GM23248 (cell line): ENCODE measurements at regions not wholly inside any gene's neighbourhood (a gene's known extent, or its start where the extent isn't known, plus 50 kb on each side); places are given as distances from the start of the nearest gene placed in this dataset.

Source experiments
- DNase-seq: peaks from one replicate; pipeline ENCODE4 v3.0.0-alpha.2; 2015
- H2AFZ ChIP-seq: fragments of 200-600 bp; sonication (generic); 2 replicates; pipeline ENCODE4 v1.6.1; 2016; ENCODE audit warnings: antibody characterized with exemption
- H3F3A ChIP-seq: fragments of 200-600 bp; sonication (generic); 2 replicates; pipeline ENCODE4 v1.6.1; 2016; ENCODE audit warnings: mild to moderate bottlenecking, antibody characterized with exemption, mixed run types; ENCODE audit not compliant: insufficient read depth
- H3K27ac ChIP-seq: fragments of 200-600 bp; sonication (generic); 2 replicates; pipeline ENCODE4 v1.5.1; 2016; ENCODE audit warnings: mild to moderate bottlenecking
- H3K27me3 ChIP-seq: fragments of 200-600 bp; sonication (generic); replicated peaks from 2 replicates; pipeline ENCODE4 v1.6.1; 2016; ENCODE audit warnings: mild to moderate bottlenecking; ENCODE audit not compliant: insufficient read depth
- H3K36me3 ChIP-seq: fragments of 200-600 bp; sonication (generic); 2 replicates; pipeline ENCODE4 v1.6.1; 2016; ENCODE audit warnings: low read depth, mild to moderate bottlenecking
- H3K4me1 ChIP-seq: fragments of 200-600 bp; sonication (generic); 2 replicates; pipeline ENCODE4 v1.6.1; 2016; ENCODE audit warnings: mild to moderate bottlenecking; ENCODE audit not compliant: insufficient read depth
- H3K4me2 ChIP-seq: fragments of 200-600 bp; sonication (generic); one replicate; pipeline ENCODE4 v1.6.1; 2016; ENCODE audit warnings: mild to moderate bottlenecking; ENCODE audit not compliant: unreplicated experiment
- H3K4me3 ChIP-seq: fragments of 200-600 bp; sonication (generic); 2 replicates; pipeline ENCODE4 v1.5.1; 2016; ENCODE audit warnings: mild to moderate bottlenecking
- H3K79me2 ChIP-seq: fragments of 200-600 bp; sonication (generic); 2 replicates; pipeline ENCODE4 v1.6.1; 2016; ENCODE audit warnings: mild to moderate bottlenecking; ENCODE audit not compliant: insufficient read depth
- H3K9ac ChIP-seq: fragments of 200-600 bp; sonication (generic); 2 replicates; pipeline ENCODE4 v1.6.1; 2016; ENCODE audit warnings: mild to moderate bottlenecking
- H3K9me2 ChIP-seq: fragments of 200-600 bp; sonication (generic); 2 replicates; pipeline ENCODE4 v1.6.1; 2016; ENCODE audit warnings: mixed run types, mild to moderate bottlenecking, moderate library complexity; ENCODE audit not compliant: insufficient read depth
- H3K9me3 ChIP-seq: fragments of 200-600 bp; sonication (generic); one replicate; pipeline ENCODE4 v1.6.1; 2017; ENCODE audit warnings: low read depth
- H4K20me1 ChIP-seq: fragments of 200-600 bp; sonication (generic); 2 replicates; pipeline ENCODE4 v1.6.0; 2016; ENCODE audit not compliant: insufficient read depth
- EZH2 ChIP-seq: fragments of 200-600 bp; sonication (generic); IDR thresholded peaks from 2 replicates; pipeline ENCODE4 v1.6.1; 2018; ENCODE audit warnings: antibody characterized with exemption, mild to moderate bottlenecking; ENCODE audit not compliant: insufficient read depth, poor library complexity, severe bottlenecking
- EZH2phosphoT487 ChIP-seq: fragments of 200-600 bp; sonication (generic); IDR thresholded peaks from 2 replicates; pipeline ENCODE4 v1.6.1; 2018; ENCODE audit warnings: antibody characterized with exemption, moderate library complexity, mild to moderate bottlenecking, low read depth; ENCODE audit not compliant: insufficient read depth
- WGBS, 2 experiments: methylation state at CpG; one replicate each; pipeline ENCODE4 v1.1.6; 2015 to 2017; ENCODE audit warnings: low lambda C conversion rate in 2 of 2, low coverage in 1 of 2; ENCODE audit errors: missing lambda C conversion rate in 2 of 2; 5-methylcytosine and 5-hydroxymethylcytosine counted together
- in situ Hi-C: fragments of 300-500 bp; cut with MboI; formaldehyde crosslinking; loops from 2 replicates; pipeline ENCODE4 v1.15.0; 2020

GRCh38 chr10:127805950-127806349 lies 69.0 kb downstream of the FOXI2 start:
- Histone ChIP-seq H2AFZ (no peak overlapping the region), H3K4me2 (no peak overlapping the region), H3K27me3 (peaks cover 4% of the 10 kb centered on the region; the same call in 1 of the 2 replicates), H4K20me1 (no peaks in the 10 kb centered on the region), H3F3A (no peaks in the 10 kb centered on the region), H3K9me2 (no peaks in the 10 kb centered on the region), H3K9me3 (no peaks in the 10 kb centered on the region), H3K9ac (no peak overlapping the region), H3K36me3 (no peaks in the 10 kb centered on the region), H3K27ac (no peak overlapping the region), H3K79me2 (no peaks in the 10 kb centered on the region), H3K4me3 (no peak overlapping the region), H3K4me1 (no peaks in the 10 kb centered on the region)
- no peak for TF ChIP-seq EZH2phosphoT487
- no peak for TF ChIP-seq EZH2
- no peak for DNase-seq
- WGBS, 2 experiments, result 6 to 11% methylated on average over 3 of the region's 3 CpGs
- in situ Hi-C loops, result no loop called here

- H3K9ac ChIP-seq, result no peak overlapping the region
- 0 out of 2 replicates have a peak, but pooled peaks cover under 1% of the 10 kb centered on the region for H3K27me3 ChIP-seq
These were observed 75.1 kb downstream of the FOXI2 start for GRCh38 chr10:127812041-127812440.

GRCh38 chr10:127813290-127813689 lies 76.3 kb downstream of the FOXI2 start:
- Histone ChIP-seq H3K79me2 (no peaks in the 10 kb centered on the region), H3F3A (no peaks in the 10 kb centered on the region), H3K9me2 (no peaks in the 10 kb centered on the region), H3K27ac (no peak overlapping the region), H3K9me3 (no peaks in the 10 kb centered on the region), H2AFZ (no peak overlapping the region), H4K20me1 (no peaks in the 10 kb centered on the region), H3K27me3 (no peaks in the 10 kb centered on the region), H3K4me1 (no peaks in the 10 kb centered on the region), H3K36me3 (no peaks in the 10 kb centered on the region), H3K4me3 (no peak overlapping the region), H3K4me2 (no peak overlapping the region), H3K9ac (no peak overlapping the region)
- WGBS, 2 experiments, result 2 to 11% methylated on average over 2 of the region's 2 CpGs
- in situ Hi-C loops, result no loop called here
- DNase-seq, result no peak
- TF ChIP-seq EZH2phosphoT487, result no peak
- no peak for TF ChIP-seq EZH2

More at GRCh38 chr10:127812041-127812440, 75.1 kb downstream of the FOXI2 start:
- Histone ChIP-seq H3K9me3 (no peaks in the 10 kb centered on the region), H2AFZ (no peak overlapping the region), H3K27ac (no peak overlapping the region), H3F3A (no peaks in the 10 kb centered on the region), H3K79me2 (no peaks in the 10 kb centered on the region), H3K36me3 (no peaks in the 10 kb centered on the region), H3K4me2 (no peak overlapping the region), H4K20me1 (no peaks in the 10 kb centered on the region), H3K4me3 (no peak overlapping the region), H3K9me2 (no peaks in the 10 kb centered on the region), H3K4me1 (no peaks in the 10 kb centered on the region)
- in situ Hi-C loops, result no loop called here
- WGBS, 2 experiments, result 22 to 25% methylated on average over 2 of the region's 2 CpGs
- TF ChIP-seq EZH2phosphoT487, result no peak
- no peak for DNase-seq

DNA sequence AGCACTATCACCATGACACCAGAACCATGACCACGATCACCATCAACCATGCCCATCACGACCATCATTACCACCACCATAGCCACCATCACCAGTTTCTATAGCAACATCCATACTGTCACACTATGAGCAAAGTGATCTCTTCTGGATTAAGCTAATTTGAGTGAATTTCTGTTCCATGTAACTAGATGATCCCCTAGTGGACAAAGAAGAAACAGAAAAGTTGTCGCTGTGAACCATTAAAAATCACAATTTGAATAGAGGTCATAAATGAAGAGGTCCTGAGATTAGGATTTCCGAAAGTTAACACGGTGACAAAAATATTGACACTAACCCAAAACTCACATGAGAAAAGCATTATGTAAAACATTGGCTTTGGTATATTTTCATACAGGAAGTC lies 77.6 kb downstream of the CLRN3 start:
- in situ Hi-C loops, result no loop called here
- 24% methylated on average over 5 of the region's 5 CpGs for WGBS, 2 experiments

DNA sequence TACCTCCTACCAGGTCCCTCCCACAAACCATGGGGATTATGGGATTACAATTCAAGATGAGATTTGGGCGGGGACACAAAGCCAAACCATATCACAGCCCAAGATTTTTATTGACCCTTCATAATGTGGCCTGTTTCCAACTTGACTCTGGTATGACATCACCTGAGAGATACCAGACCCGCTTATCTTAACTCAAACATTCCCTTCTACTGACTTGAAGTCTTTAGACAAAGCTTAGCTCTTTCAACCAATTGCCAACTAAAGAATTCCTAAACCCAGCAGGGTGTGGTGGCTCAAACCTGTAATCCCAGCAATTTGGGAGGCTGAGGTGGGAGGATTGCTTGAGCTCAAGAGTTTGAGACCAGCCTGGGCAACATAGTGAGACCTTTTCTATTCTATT lies 67.9 kb downstream of the CLRN3 start:
- Histone ChIP-seq H3K4me3 (no peak overlapping the region), H3F3A (no peaks in the 10 kb centered on the region), H3K36me3 (no peaks in the 10 kb centered on the region), H3K4me2 (no peak overlapping the region), H3K79me2 (no peaks in the 10 kb centered on the region), H3K27ac (no peak overlapping the region), H4K20me1 (no peaks in the 10 kb centered on the region), H3K9me2 (no peaks in the 10 kb centered on the region), H3K4me1 (no peaks in the 10 kb centered on the region), H3K9me3 (no peaks in the 10 kb centered on the region), H2AFZ (no peak overlapping the region), H3K9ac (no peak overlapping the region), H3K27me3 (no peaks in the 10 kb centered on the region)
- in situ Hi-C loops, result no loop called here
- TF ChIP-seq EZH2 (no peak), EZH2phosphoT487 (no peak)
- DNase-seq, result no peak
- whole genome bisulfite sequencing, 2 experiments, result 6 to 14% methylated on average over 2 of the region's 2 CpGs

More for the DNA sequence above, 77.6 kb downstream of the CLRN3 start:
- H3K79me2 ChIP-seq, result no peaks in the 10 kb centered on the region
- no peak for TF ChIP-seq EZH2phosphoT487
- no peak for TF ChIP-seq EZH2
- H3K9me2 ChIP-seq, result no peaks in the 10 kb centered on the region
- H3K9ac ChIP-seq, result no peak overlapping the region
- H3K4me1 ChIP-seq, result no peaks in the 10 kb centered on the region
- H3K9me3 ChIP-seq, result no peaks in the 10 kb centered on the region
- no peak overlapping the region for H3K4me2 ChIP-seq
- DNase-seq, result no peak
- H3K4me3 ChIP-seq, result no peak overlapping the region
- no peaks in the 10 kb centered on the region for H3F3A ChIP-seq
- no peaks in the 10 kb centered on the region for H3K36me3 ChIP-seq
- H3K27me3 ChIP-seq, result no peaks in the 10 kb centered on the region
- H4K20me1 ChIP-seq, result no peaks in the 10 kb centered on the region
- no peak overlapping the region for H2AFZ ChIP-seq
- H3K27ac ChIP-seq, result no peak overlapping the region
